ENCODE measurements at regions not wholly inside any gene's neighbourhood (a gene's known extent, or its start where the extent isn't known, plus 50 kb on each side); places are given as distances from the start of the nearest gene placed in this dataset.

- DNase-seq (ENCODE audit: extremely low read depth, low read depth), result no peak
- TF ChIP-seq CTCF (IDR thresholded peaks at IDR 0.05; ENCODE audit: low read depth, low read length, missing control alignments), result no peak
- no peak overlapping the region for H3K4me3 ChIP-seq (replicated peaks; ENCODE audit: low read depth, low read length)
Measured at GRCh38 chr4:4776934-4777333, 82.5 kb upstream of the MSX1 start.

GRCh38 chr4:4776335-4776734 lies 83.1 kb upstream of the MSX1 start:
- no peak for TF ChIP-seq CTCF (IDR thresholded peaks at IDR 0.05; ENCODE audit: low read depth, low read length, missing control alignments)
- no peak for DNase-seq (ENCODE audit: extremely low read depth, low read depth)
- H3K4me3 ChIP-seq (replicated peaks; ENCODE audit: low read depth, low read length), result no peak overlapping the region

- no peak for DNase-seq (ENCODE audit: extremely low read depth, low read depth)
- no peak overlapping the region for H3K4me3 ChIP-seq (replicated peaks; ENCODE audit: low read depth, low read length)
- TF ChIP-seq CTCF (IDR thresholded peaks at IDR 0.05; ENCODE audit: low read depth, low read length, missing control alignments), result no peak
Measured at GRCh38 chr4:4775493-4776004, 83.9 kb upstream of the MSX1 start.

- no peak overlapping the region for H3K4me3 ChIP-seq (replicated peaks; ENCODE audit: low read depth, low read length)
- no peak for DNase-seq (ENCODE audit: extremely low read depth, low read depth)
- no peak for TF ChIP-seq CTCF (IDR thresholded peaks at IDR 0.05; ENCODE audit: low read depth, low read length, missing control alignments)
Measured at GRCh38 chr4:4772534-4772933, 86.9 kb upstream of the MSX1 start.

GRCh38 chr4:4771160-4771559 lies 88.3 kb upstream of the MSX1 start:
- no peak overlapping the region for H3K4me3 ChIP-seq (replicated peaks; ENCODE audit: low read depth, low read length)
- no peak for DNase-seq (ENCODE audit: extremely low read depth, low read depth)
- no peak for TF ChIP-seq CTCF (IDR thresholded peaks at IDR 0.05; ENCODE audit: low read depth, low read length, missing control alignments)

- no peak for DNase-seq (ENCODE audit: extremely low read depth, low read depth)
- H3K4me3 ChIP-seq (replicated peaks; ENCODE audit: low read depth, low read length), result no peak overlapping the region
- no peak for TF ChIP-seq CTCF (IDR thresholded peaks at IDR 0.05; ENCODE audit: low read depth, low read length, missing control alignments)
Measured at GRCh38 chr4:4770610-4771009, 88.9 kb upstream of the MSX1 start.

GRCh38 chr4:4766564-4766963 lies 92.9 kb upstream of the MSX1 start:
- TF ChIP-seq CTCF (IDR thresholded peaks at IDR 0.05; ENCODE audit: low read depth, low read length, missing control alignments), result no peak
- no peak overlapping the region for H3K4me3 ChIP-seq (replicated peaks; ENCODE audit: low read depth, low read length)
- no peak for DNase-seq (ENCODE audit: extremely low read depth, low read depth)
